ENCODE measurements at regions not wholly inside any gene's neighbourhood (a gene's known extent, or its start where the extent isn't known, plus 50 kb on each side); places are given as distances from the start of the nearest gene placed in this dataset.

GRCh38 chr1:209370241-209370995 lies 213.1 kb upstream of the CAMK1G start:
- Histone ChIP-seq H3K27ac (no peak overlapping the region), H3K36me3 (no peaks in the 10 kb centered on the region), H3K4me3 (no peak overlapping the region), H3K27me3 (ENCODE audit: low read depth) (no peaks in the 10 kb centered on the region), H3K4me1 (no peaks in the 10 kb centered on the region), H3K9me3 (no peaks in the 10 kb centered on the region)
- intact Hi-C loops (cut with DNase I): no loop called here
- DNase-seq: no peak
- no peak for TF ChIP-seq CTCF (IDR thresholded peaks at IDR 0.05)
- ATAC-seq: no peak

GRCh38 chr1:209375097-209375496 lies 208.4 kb upstream of the CAMK1G start:
- intact Hi-C loops (cut with DNase I): no loop called here
- Histone ChIP-seq H3K4me1 (no peaks in the 10 kb centered on the region), H3K27ac (no peak overlapping the region), H3K36me3 (no peaks in the 10 kb centered on the region), H3K4me3 (no peak overlapping the region), H3K27me3 (ENCODE audit: low read depth) (no peaks in the 10 kb centered on the region), H3K9me3 (no peaks in the 10 kb centered on the region)
- ATAC-seq: no peak
- TF ChIP-seq CTCF (IDR thresholded peaks at IDR 0.05): no peak
- DNase-seq: no peak

GRCh38 chr1:209375671-209376365 lies 207.7 kb upstream of the CAMK1G start:
- Histone ChIP-seq H3K27me3 (ENCODE audit: low read depth) (no peaks in the 10 kb centered on the region), H3K4me3 (no peak overlapping the region), H3K36me3 (no peaks in the 10 kb centered on the region), H3K27ac (no peak overlapping the region), H3K4me1 (no peaks in the 10 kb centered on the region), H3K9me3 (no peaks in the 10 kb centered on the region)
- ATAC-seq (no peak), DNase-seq (no peak)
- intact Hi-C loops (cut with DNase I): no loop called here
- no peak for TF ChIP-seq CTCF (IDR thresholded peaks at IDR 0.05)

GRCh38 chr1:209376774-209377173 lies 206.7 kb upstream of the CAMK1G start:
- no peaks in the 10 kb centered on the region for H3K27me3 ChIP-seq (ENCODE audit: low read depth)
- intact Hi-C loops (cut with DNase I): no loop called here
- H3K4me3 ChIP-seq: no peak overlapping the region
- ATAC-seq (no peak), DNase-seq (no peak)
- no peaks in the 10 kb centered on the region for H3K9me3 ChIP-seq
- no peak for TF ChIP-seq CTCF (IDR thresholded peaks at IDR 0.05)
- no peaks in the 10 kb centered on the region for H3K36me3 ChIP-seq
- no peak overlapping the region for H3K27ac ChIP-seq
- H3K4me1 ChIP-seq: no peaks in the 10 kb centered on the region

GRCh38 chr1:209377995-209378394 lies 205.5 kb upstream of the CAMK1G start:
- Histone ChIP-seq H3K36me3 (no peaks in the 10 kb centered on the region), H3K4me1 (no peaks in the 10 kb centered on the region), H3K4me3 (no peak overlapping the region), H3K9me3 (no peaks in the 10 kb centered on the region), H3K27ac (no peak overlapping the region), H3K27me3 (ENCODE audit: low read depth) (no peaks in the 10 kb centered on the region)
- ATAC-seq (no peak), DNase-seq (no peak)
- intact Hi-C loops (cut with DNase I): no loop called here
- TF ChIP-seq CTCF (IDR thresholded peaks at IDR 0.05): no peak

All from lower lobe of right lung (tissue), 2 donors.